IMR-90 (cell line): ENCODE measurements at regions not wholly inside any gene's neighbourhood (a gene's known extent, or its start where the extent isn't known, plus 50 kb on each side); places are given as distances from the start of the nearest gene placed in this dataset.

Source experiments
- ATAC-seq: fragments of 200-7000 bp; cut with Tn5 transposase; 2 replicates; pipeline ENCODE4 v1.9.1; 2020; ENCODE audit warnings: low read depth, mild to moderate bottlenecking, moderate library complexity
- BruUV-seq: library from RNA; stranded (reverse); fragments of 400-500 nt; replicated peaks from 2 replicates; lab custom pipeline; 2021; lab: Mats Ljungman, UMichigan
- CTCF ChIA-PET: fragments of 300-600 bp; formaldehyde crosslinking; extraction: SDS; loops from one replicate; lab custom pipeline; 2021; ENCODE audit warnings: antibody characterized with exemption; lab: Yijun Ruan, JAX
- POLR2A ChIA-PET: fragments of 300-600 bp; sonication (Branson Sonifier 250); formaldehyde crosslinking; loops from one replicate; lab custom pipeline; 2022; ENCODE audit warnings: antibody characterized with exemption; ENCODE audit not compliant: unreplicated experiment; lab: Charles Lee
- DNase-seq: peaks from one replicate; pipeline ENCODE4 v3.0.0; 2013
- H2AFZ ChIP-seq: replicated peaks from 2 replicates; pipeline ENCODE3; 2013; ENCODE audit warnings: low read length, mild to moderate bottlenecking; ENCODE audit not compliant: poor library complexity
- H2AK5ac ChIP-seq: 2 replicates; pipeline ENCODE4 v1.6.1; 2013; ENCODE audit warnings: low read depth, low read length, inconsistent platforms
- H2AK9ac ChIP-seq: replicated peaks from 2 replicates; pipeline ENCODE3; 2013; ENCODE audit warnings: mild to moderate bottlenecking, low read depth, low read length, moderate library complexity; ENCODE audit not compliant: poor library complexity
- H2BK120ac ChIP-seq: 2 replicates; pipeline ENCODE4 v1.6.1; 2013; ENCODE audit warnings: low read depth, low read length, inconsistent platforms
- H2BK15ac ChIP-seq: 3 replicates; pipeline ENCODE4 v1.6.1; 2013; ENCODE audit warnings: low read depth, low read length, inconsistent platforms
- H2BK20ac ChIP-seq: 2 replicates; pipeline ENCODE4 v1.6.1; 2013; ENCODE audit warnings: low read depth, mild to moderate bottlenecking, inconsistent platforms, low read length, moderate library complexity
- H2BK5ac ChIP-seq: 2 replicates; pipeline ENCODE4 v1.6.1; 2013; ENCODE audit warnings: mild to moderate bottlenecking, low read depth, low read length, inconsistent platforms; ENCODE audit not compliant: poor library complexity, severe bottlenecking
- H3K14ac ChIP-seq: replicated peaks from 2 replicates; pipeline ENCODE4 v1.6.1; 2013; ENCODE audit warnings: low read depth, low read length, inconsistent platforms
- H3K18ac ChIP-seq: 2 replicates; pipeline ENCODE4 v1.6.1; 2013; ENCODE audit warnings: low read depth, low read length, control low read depth
- H3K23ac ChIP-seq: 2 replicates; pipeline ENCODE4 v1.6.1; 2013; ENCODE audit warnings: low read depth, low read length, inconsistent platforms
- H3K27ac ChIP-seq: 2 replicates; pipeline ENCODE4 v1.5.1; 2013; ENCODE audit warnings: mild to moderate bottlenecking, control low read depth, low read length; ENCODE audit not compliant: insufficient read depth
- H3K27me3 ChIP-seq: 2 replicates; pipeline ENCODE4 v1.6.1; 2013; ENCODE audit warnings: low read length; ENCODE audit not compliant: control insufficient read depth, insufficient read depth
- H3K36me3 ChIP-seq: 2 replicates; pipeline ENCODE4 v1.6.1; 2013; ENCODE audit warnings: low read length, mixed read lengths; ENCODE audit not compliant: control insufficient read depth, insufficient read depth
- H3K4ac ChIP-seq: 2 replicates; pipeline ENCODE4 v1.6.1; 2013; ENCODE audit warnings: low read depth, low read length, inconsistent platforms
- H3K4me1 ChIP-seq: 2 replicates; pipeline ENCODE4 v1.6.1; 2013; ENCODE audit warnings: low read length, mixed read lengths; ENCODE audit not compliant: control insufficient read depth, insufficient read depth
- H3K4me2 ChIP-seq: 2 replicates; pipeline ENCODE4 v1.6.1; 2013; ENCODE audit warnings: low read depth, mild to moderate bottlenecking, control low read depth, low read length, moderate library complexity
- H3K4me3 ChIP-seq: 2 replicates; pipeline ENCODE4 v1.5.1; 2013; ENCODE audit warnings: low read depth, mild to moderate bottlenecking, control low read depth, low read length, moderate library complexity; ENCODE audit not compliant: insufficient read depth
- H3K56ac ChIP-seq: 2 replicates; pipeline ENCODE4 v1.6.1; 2013; ENCODE audit warnings: low read length, inconsistent platforms; ENCODE audit not compliant: insufficient read depth; ENCODE audit errors: extremely low read depth
- H3K79me1 ChIP-seq, 2 experiments: 2 replicates each; pipeline ENCODE4 v1.6.1; 2013; ENCODE audit warnings: low read length in 2 of 2, inconsistent platforms in 1 of 2, low read depth in 1 of 2
- H3K9ac ChIP-seq: 2 replicates; pipeline ENCODE4 v1.6.1; 2013; ENCODE audit warnings: low read depth, low read length, control low read depth
- H3K9me1 ChIP-seq: 2 replicates; pipeline ENCODE4 v1.6.1; 2013; ENCODE audit warnings: low read length, inconsistent platforms; ENCODE audit not compliant: insufficient read depth
- H3K9me3 ChIP-seq: 2 replicates; pipeline ENCODE4 v1.6.1; 2013; ENCODE audit warnings: low read length; ENCODE audit not compliant: control insufficient read depth, insufficient read depth
- H4K20me1 ChIP-seq: 2 replicates; pipeline ENCODE4 v1.6.1; 2013; ENCODE audit warnings: low read length, inconsistent platforms; ENCODE audit not compliant: insufficient read depth
- H4K5ac ChIP-seq: 2 replicates; pipeline ENCODE4 v1.6.1; 2013; ENCODE audit warnings: mild to moderate bottlenecking, low read depth, low read length, control low read depth
- H4K8ac ChIP-seq, 2 experiments: 2 replicates each; pipeline ENCODE4 v1.6.1; 2013; ENCODE audit warnings: low read depth in 2 of 2, low read length in 2 of 2, control low read depth in 1 of 2, inconsistent platforms in 1 of 2
- H4K91ac ChIP-seq: 2 replicates; pipeline ENCODE4 v1.6.1; 2013; ENCODE audit warnings: low read depth, low read length, inconsistent platforms; ENCODE audit not compliant: insufficient read depth
- BHLHE40 ChIP-seq: fragments of 150-350 bp; IDR thresholded peaks from 2 replicates; pipeline ENCODE4 v1.6.1; 2016; ENCODE audit warnings: mild to moderate bottlenecking, low read depth, low read length
- CHD1 ChIP-seq: IDR thresholded peaks from 2 replicates; pipeline ENCODE4 v1.6.1; 2012; ENCODE audit warnings: low read depth, low read length, improper control_type of control experiment
- CTCF ChIP-seq: conservative IDR thresholded peaks from 2 replicates; pipeline ENCODE4 v1.5.1; 2012; ENCODE audit warnings: mild to moderate bottlenecking, low read depth, low read length, improper control_type of control experiment
- MAFK ChIP-seq: IDR thresholded peaks from 2 replicates; pipeline ENCODE4 v1.6.1; 2012; ENCODE audit warnings: low read depth, low read length, improper control_type of control experiment
- MAZ ChIP-seq: IDR thresholded peaks from 2 replicates; pipeline ENCODE4 v1.6.1; 2012; ENCODE audit warnings: low read depth, mild to moderate bottlenecking, low read length, improper control_type of control experiment, moderate library complexity, borderline replicate concordance
- MXI1 ChIP-seq: IDR thresholded peaks from 2 replicates; pipeline ENCODE4 v1.6.1; 2012; ENCODE audit warnings: low read depth, mild to moderate bottlenecking, low read length, moderate library complexity, borderline replicate concordance
- NFE2L2 ChIP-seq: fragments of 150-350 bp; IDR thresholded peaks from 2 replicates; pipeline ENCODE4 v1.6.1; 2016; ENCODE audit warnings: low read depth, mild to moderate bottlenecking, low read length
- USF2 ChIP-seq: fragments of 150-350 bp; IDR thresholded peaks from 2 replicates; pipeline ENCODE4 v1.6.1; 2017; ENCODE audit warnings: mild to moderate bottlenecking, antibody characterized with exemption, low read length, low read depth
- dilution Hi-C: fragments of 300-500 bp; cut with HindIII; formaldehyde crosslinking; loops from one replicate; pipeline ENCODE4 v1.14.3; 2018; ENCODE audit warnings: low sequenced_read_pairs; ENCODE audit not compliant: unreplicated experiment
- in situ Hi-C: fragments of 300-500 bp; cut with MboI; formaldehyde crosslinking; loops from 3 replicates; pipeline ENCODE4 v1.14.3; 2019; ENCODE audit warnings: low sequenced_read_pairs, inconsistent platforms, mixed read lengths
- intact Hi-C: fragments of 100-400 bp; cut with micrococcal nuclease; formaldehyde crosslinking; loops from 2 replicates; pipeline ENCODE4 v1.10.0; 2022

DNA sequence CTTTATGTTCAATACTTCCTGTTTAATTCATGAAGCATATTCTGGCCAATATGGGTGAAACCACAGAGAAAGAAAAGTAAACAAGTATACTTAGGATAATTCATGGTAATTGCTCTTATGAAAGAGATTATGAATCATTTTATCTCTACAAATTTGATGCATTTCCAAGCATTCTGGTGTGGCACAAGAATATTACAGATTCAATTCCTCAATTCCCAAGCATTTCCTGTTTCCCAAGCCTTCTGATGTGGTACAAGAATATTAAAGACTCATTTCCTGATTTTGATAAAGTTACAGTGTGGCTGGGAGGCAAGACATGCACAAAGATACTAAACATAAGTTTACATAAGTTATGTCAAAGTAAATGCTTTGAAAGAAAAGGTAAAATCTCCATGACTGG, 126.1 kb upstream of the NUDT7 start:
- POLR2A ChIA-PET = no interaction called here
- ATAC-seq (no peak), DNase-seq (peak; percentile 1)
- no peak overlapping the region for H2AFZ ChIP-seq
- H3K4ac ChIP-seq = no peak overlapping the region
- in situ Hi-C loops (no loop called here), dilution Hi-C loops (loop anchor here (25.0 kb wide), 1 partner anchor 359 kb away; no protein-coding TSS in a partner anchor), intact Hi-C loops (no loop called here)
- H2AK9ac ChIP-seq = no peak overlapping the region
- no peak overlapping the region for H2AK5ac ChIP-seq
- H2BK5ac ChIP-seq = no peak overlapping the region
- no peaks in the 10 kb centered on the region for H3K9me1 ChIP-seq
- no peak overlapping the region for H3K56ac ChIP-seq
- no TSS peak for BruUV-seq
- no peak overlapping the region for H4K8ac ChIP-seq
- no peaks in the 10 kb centered on the region for H3K36me3 ChIP-seq
- CTCF ChIA-PET = no interaction called here
- no peak overlapping the region for H3K4me3 ChIP-seq
- no peak overlapping the region for H2BK15ac ChIP-seq
- no peak overlapping the region for H2BK20ac ChIP-seq
- H3K9me3 ChIP-seq = no peaks in the 10 kb centered on the region
- H4K5ac ChIP-seq = no peak overlapping the region
- H3K79me1 ChIP-seq = no peaks in the 10 kb centered on the region
- no peak for TF ChIP-seq CHD1
- no peak for TF ChIP-seq BHLHE40
- TF ChIP-seq MXI1 = no peak
- no peak for TF ChIP-seq MAZ
- no peak for TF ChIP-seq USF2
- TF ChIP-seq NFE2L2 = no peak
- TF ChIP-seq MAFK = no peak
- TF ChIP-seq CTCF = no peak
- H4K91ac ChIP-seq = no peak overlapping the region
- H4K20me1 ChIP-seq = no peaks in the 10 kb centered on the region
- H3K9ac ChIP-seq = no peak overlapping the region
- no peak overlapping the region for H2BK120ac ChIP-seq
- H3K27me3 ChIP-seq = peaks cover 2% of the 10 kb centered on the region; the same call in 1 of the 2 replicates
- H3K27ac ChIP-seq = no peak overlapping the region
- H3K4me2 ChIP-seq = no peak overlapping the region
- H3K18ac ChIP-seq = no peak overlapping the region
- no peaks in the 10 kb centered on the region for H3K4me1 ChIP-seq
- no peak overlapping the region for H3K14ac ChIP-seq
- no peak overlapping the region for H3K23ac ChIP-seq
